Motor neuron (in vitro differentiated cells): ENCODE measurements at regions not wholly inside any gene's neighbourhood (a gene's known extent, or its start where the extent isn't known, plus 50 kb on each side); places are given as distances from the start of the nearest gene placed in this dataset.

ENCODE experiments used
- ATAC-seq, 8 experiments: fragments of 200-7000 bp; cut with Tn5 transposase; replicated peaks in 6 of 8; 2 replicates each; pipeline ENCODE4 v1.8.0; 2021; ENCODE audit warnings: mild to moderate bottlenecking in 8 of 8, moderate library complexity in 8 of 8
- H3K27ac ChIP-seq, 2 donors: fragments of 250-450 bp; sonication (Bioruptor Pico); 2 replicates each; pipeline ENCODE4 v1.9.0; 2021; ENCODE audit warnings: antibody characterized with exemption in 2 of 2, mild to moderate bottlenecking in 2 of 2, moderate library complexity in 1 of 2
- H3K4me1 ChIP-seq, 2 donors: fragments of 250-450 bp; sonication (Bioruptor Pico); replicated peaks in 1 of 2; 2 replicates each; pipeline ENCODE4 v1.6.1; 2021; ENCODE audit warnings: antibody characterized with exemption in 2 of 2, mild to moderate bottlenecking in 2 of 2, moderate library complexity in 1 of 2
- H3K4me3 ChIP-seq, 5 donors: fragments of 250-450 bp; sonication (Bioruptor Pico); 2 replicates each; pipeline ENCODE4 v1.9.0; 2021; ENCODE audit warnings: antibody characterized with exemption in 5 of 5, mild to moderate bottlenecking in 5 of 5, moderate library complexity in 4 of 5
- WGBS, 10 experiments: fragments of 450-650 bp; shearing (Covaris generic); methylation state at CpG; one replicate each; pipeline ENCODE4 v1.0.0; 2022; 5-methylcytosine and 5-hydroxymethylcytosine counted together
- in situ Hi-C, 9 experiments: fragments of 400-800 bp; cut with MboI; loops; one replicate each; pipeline ENCODE4 v1.15.0; 2021; ENCODE audit warnings: low sequenced_read_pairs in 9 of 9, low pct_unique_long_range_greater_than_20kb in 2 of 9; ENCODE audit not compliant: unreplicated experiment in 9 of 9

- peak; percentile 51 to 85 (median 70) for ATAC-seq
- WGBS, 10 experiments: 20 to 100% (median 70%) methylated on average over 1 to 4 of the region's 4 CpGs; no CpG with 5 or more reads in 4 of the 10 experiments
- Histone ChIP-seq H3K27ac (no peak overlapping the region), H3K4me3 (no peak overlapping the region), H3K4me1 (peaks cover 3 to 11% of the 10 kb centered on the region in 2 donors)
- in situ Hi-C loops: no loop called here
Observed at GRCh38 chr2:204012072-204012653, 75.6 kb downstream of the ICOS start.

GRCh38 chr2:204015118-204015843, 78.7 kb downstream of the ICOS start:
- Histone ChIP-seq H3K4me1 (peaks cover 3 to 11% of the 10 kb centered on the region in 2 donors), H3K4me3 (no peak overlapping the region), H3K27ac (no peak overlapping the region)
- 38 to 98% (median 79%) methylated on average over 1 to 8 of the region's 8 CpGs for WGBS, 10 experiments
- peak in 1 of 8 experiments; percentile 12 for ATAC-seq
- in situ Hi-C loops: no loop called here

- no peak overlapping the region for H3K27ac ChIP-seq
- in situ Hi-C loops: no loop called here
- H3K4me3 ChIP-seq: no peak overlapping the region
- ATAC-seq: no peak
- peaks cover 0 to 3% of the 10 kb centered on the region in 2 donors for H3K4me1 ChIP-seq
- WGBS, 10 experiments: 40 to 100% (median 83%) methylated on average over 2 to 5 of the region's 6 CpGs; no CpG with 5 or more reads in 1 of the 10 experiments
Observed at GRCh38 chr2:204018717-204019116, 82.2 kb downstream of the ICOS start.

- Histone ChIP-seq H3K4me3 (no peak overlapping the region), H3K4me1 (peaks cover 0 to 3% of the 10 kb centered on the region in 2 donors), H3K27ac (no peak overlapping the region)
- peak in 1 of 8 experiments; percentile 29 for ATAC-seq
- in situ Hi-C loops: no loop called here
- WGBS, 10 experiments: 42 to 100% (median 90%) methylated on average over 1 to 6 of the region's 6 CpGs
Observed at GRCh38 chr2:204019572-204020501, 83.3 kb downstream of the ICOS start.

DNA sequence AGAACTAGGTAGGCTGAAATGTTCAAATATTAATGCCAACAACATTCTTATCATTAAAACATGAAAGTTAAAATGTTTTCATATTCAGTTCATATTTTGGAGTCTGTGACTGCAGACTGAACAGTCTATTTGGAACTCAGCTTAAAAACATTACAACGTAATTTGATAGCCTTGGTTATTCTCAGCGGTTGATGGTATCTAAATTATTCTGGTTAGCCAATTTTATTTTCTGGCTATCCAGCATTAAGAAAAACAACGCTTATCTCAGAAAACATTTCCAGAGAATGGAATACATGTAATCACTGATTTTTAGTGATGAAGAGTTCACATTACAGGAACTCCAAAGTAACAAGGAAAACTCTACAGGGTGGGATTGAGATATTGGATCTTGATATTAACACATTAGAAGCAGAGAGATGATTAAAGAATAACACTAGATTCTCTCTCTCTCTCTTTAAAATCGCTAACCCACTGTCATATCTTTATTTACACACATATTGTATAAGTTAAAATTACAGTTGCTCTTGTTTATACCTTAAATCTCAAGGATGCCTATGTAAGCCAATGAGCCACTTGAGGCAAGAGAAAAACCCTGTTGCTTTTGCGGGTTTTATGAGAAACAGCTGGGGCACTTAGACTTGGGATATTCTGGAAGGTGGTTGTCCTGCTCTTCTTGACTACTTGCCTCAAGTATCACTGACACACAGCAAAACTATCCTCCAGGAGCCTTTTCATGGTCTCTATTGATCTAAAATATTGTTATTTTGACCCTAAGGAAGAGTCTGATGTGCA, 84.9 kb downstream of the ICOS start:
- in situ Hi-C loops: no loop called here
- H3K4me3 ChIP-seq: no peak overlapping the region
- WGBS, 10 experiments: 8 to 100% (median 81%) methylated on average over 2 to 5 of the region's 5 CpGs
- no peak for ATAC-seq
- H3K27ac ChIP-seq: no peak overlapping the region
- no peaks in the 10 kb centered on the region for H3K4me1 ChIP-seq

- Histone ChIP-seq H3K27ac (no peak overlapping the region), H3K4me1 (no peaks in the 10 kb centered on the region), H3K4me3 (no peak overlapping the region)
- ATAC-seq: no peak
- in situ Hi-C loops: no loop called here
- 57 to 90% (median 85%) methylated on average over 2 to 4 of the region's 5 CpGs; no CpG with 5 or more reads in 4 of the 10 experiments for WGBS, 10 experiments
Observed at GRCh38 chr2:204022550-204022949, 86.0 kb downstream of the ICOS start.

GRCh38 chr2:204023088-204023487, 86.5 kb downstream of the ICOS start:
- H3K4me1 ChIP-seq: no peaks in the 10 kb centered on the region
- 29 to 80% (median 55%) methylated on average over 1 of the region's 1 CpG; no CpG with 5 or more reads in 3 of the 10 experiments for WGBS, 10 experiments
- ATAC-seq: no peak
- no peak overlapping the region for H3K4me3 ChIP-seq
- no peak overlapping the region for H3K27ac ChIP-seq
- in situ Hi-C loops: no loop called here

GRCh38 chr2:204024503-204024902, 87.9 kb downstream of the ICOS start:
- no peaks in the 10 kb centered on the region for H3K4me1 ChIP-seq
- 0 to 18% (median 0%) methylated on average over 1 of the region's 1 CpG; no CpG with 5 or more reads in 5 of the 10 experiments for WGBS, 10 experiments
- no peak overlapping the region for H3K27ac ChIP-seq
- no peak overlapping the region for H3K4me3 ChIP-seq
- in situ Hi-C loops: no loop called here
- ATAC-seq: peak in 7 of 8 experiments; percentile 27 to 79 (median 45)

DNA sequence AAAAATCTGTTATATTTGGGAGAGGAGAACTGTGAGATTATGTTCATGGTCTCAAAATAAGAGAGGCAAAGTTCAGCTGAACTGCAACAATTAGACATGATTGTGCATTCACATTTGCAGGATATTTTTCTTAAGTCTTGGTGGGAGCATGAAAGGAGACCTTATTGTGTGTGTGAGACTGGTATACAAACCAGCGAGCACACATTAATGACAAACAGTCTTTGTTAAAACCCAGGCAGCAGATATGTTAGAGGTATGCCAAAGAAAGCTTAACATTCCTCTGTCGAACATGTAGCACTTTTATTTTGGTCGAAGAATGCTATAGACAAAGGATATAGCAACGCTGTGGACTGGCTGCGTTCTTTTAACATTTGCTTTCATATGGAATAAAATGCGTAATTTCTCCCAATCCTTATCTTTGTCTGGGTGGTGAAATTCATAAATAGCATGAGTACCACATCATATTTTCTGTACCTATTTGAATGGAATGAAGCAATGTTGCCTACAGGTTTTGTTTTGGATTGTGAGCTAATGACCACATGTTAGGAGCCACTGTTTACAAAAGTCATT, 88.4 kb downstream of the ICOS start:
- peak in 1 of 8 experiments; percentile 58 for ATAC-seq
- Histone ChIP-seq H3K4me1 (no peaks in the 10 kb centered on the region), H3K27ac (no peak overlapping the region), H3K4me3 (no peak overlapping the region)
- in situ Hi-C loops: no loop called here
- WGBS, 10 experiments: 39 to 82% (median 67%) methylated on average over 1 to 6 of the region's 6 CpGs; no CpG with 5 or more reads in 3 of the 10 experiments

GRCh38 chr2:204026294-204026693, 89.7 kb downstream of the ICOS start:
- Histone ChIP-seq H3K4me1 (no peaks in the 10 kb centered on the region), H3K4me3 (no peak overlapping the region), H3K27ac (no peak overlapping the region)
- 10 to 100% (median 93%) methylated on average over 1 to 3 of the region's 3 CpGs; no CpG with 5 or more reads in 1 of the 10 experiments for WGBS, 10 experiments
- no peak for ATAC-seq
- in situ Hi-C loops: no loop called here

DNA sequence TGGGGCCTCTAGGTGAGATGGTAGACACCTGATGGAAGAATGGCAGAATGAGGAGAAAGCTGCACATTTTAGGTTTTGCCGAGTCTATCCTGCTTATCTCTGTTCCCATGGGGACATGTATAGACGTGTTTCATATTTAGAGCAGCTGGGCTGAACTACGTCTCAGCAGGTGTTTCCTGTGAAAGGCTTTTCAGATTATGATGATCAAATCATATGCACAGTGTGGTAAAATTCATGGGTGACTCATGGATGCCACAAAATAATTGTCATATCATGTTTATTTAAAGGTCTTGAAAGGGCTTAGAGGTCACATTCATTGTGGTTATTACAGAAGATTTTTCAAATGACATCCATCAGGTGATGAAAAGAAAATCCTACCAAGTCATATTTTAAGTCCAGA, 90.5 kb downstream of the ICOS start:
- Histone ChIP-seq H3K27ac (no peak overlapping the region), H3K4me3 (no peak overlapping the region), H3K4me1 (peaks cover 0 to under 1% of the 10 kb centered on the region in 2 donors)
- peak in 4 of 8 experiments; percentile 26 to 95 (median 91) for ATAC-seq
- in situ Hi-C loops: no loop called here
- 0 to 100% (median 75%) methylated on average over 1 to 3 of the region's 3 CpGs; no CpG with 5 or more reads in 4 of the 10 experiments for WGBS, 10 experiments

- H3K4me1 ChIP-seq: peaks cover 0 to 5% of the 10 kb centered on the region in 2 donors
- ATAC-seq: no peak
- no peak overlapping the region for H3K27ac ChIP-seq
- H3K4me3 ChIP-seq: no peak overlapping the region
- 0 to 100% (median 62%) methylated on average over 1 to 2 of the region's 2 CpGs; no CpG with 5 or more reads in 2 of the 10 experiments for WGBS, 10 experiments
- in situ Hi-C loops: no loop called here
Observed at GRCh38 chr2:204030322-204030721, 93.8 kb downstream of the ICOS start.
